ENCODE measurements at regions not wholly inside any gene's neighbourhood (a gene's known extent, or its start where the extent isn't known, plus 50 kb on each side); places are given as distances from the start of the nearest gene placed in this dataset.
"Not testable (repeated sequence)": the region's sequence is repeated elsewhere in the genome, so short reads cannot be mapped to it uniquely, and the experiment has no call there.

- CTCF ChIA-PET; intact Hi-C loops (cut with micrococcal nuclease; ENCODE audit: unreplicated experiment); H3K27me3 Mint-ChIP-seq (ENCODE audit: insufficient read depth, unreplicated experiment); H3K9me3 Mint-ChIP-seq (ENCODE audit: unreplicated experiment); H3K27me3 ChIP-seq (replicated peaks; ENCODE audit: control insufficient read depth, insufficient read depth, low read length); H3K9me3 ChIP-seq; H3K4me3 Mint-ChIP-seq (ENCODE audit: unreplicated experiment); H3K36me3 ChIP-seq (ENCODE audit: control insufficient read depth, insufficient read depth, low read length); H3K4me1 ChIP-seq; BruUV-seq (replicated peaks); H3K4me3 ChIP-seq (ENCODE audit: low read depth, low read length); DNase-seq; H3K36me3 Mint-ChIP-seq (ENCODE audit: insufficient read depth, unreplicated experiment); H3K4me1 Mint-ChIP-seq (ENCODE audit: low read depth, unreplicated experiment); POLR2A ChIA-PET; H3K27ac Mint-ChIP-seq (ENCODE audit: unreplicated experiment): not testable (repeated sequence)
Measured at GRCh38 chr16:22586732-22587131, 76.0 kb downstream of the NPIPB5 start.

DNA sequence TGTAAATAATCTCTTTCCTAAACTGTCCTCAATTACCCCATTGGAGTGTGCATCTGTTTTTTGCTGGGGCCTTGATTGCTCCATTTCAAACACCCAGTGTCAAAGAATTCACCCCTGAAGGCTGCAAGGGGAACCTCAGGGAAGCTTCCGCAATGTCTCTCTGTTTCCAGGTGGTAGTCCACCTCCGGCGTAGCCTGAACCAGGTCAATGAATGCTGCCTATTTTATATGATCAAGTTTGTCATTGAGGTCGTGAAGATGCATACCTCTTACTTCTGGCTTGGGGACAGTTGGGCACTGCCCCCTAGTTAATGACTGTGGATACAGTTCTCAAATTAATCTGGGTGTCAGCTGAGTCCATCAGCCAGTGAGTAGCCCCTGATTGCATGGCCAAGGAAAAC is 79.1 kb downstream of the NPIPB5 start:
- H3K36me3 Mint-ChIP-seq (ENCODE audit: insufficient read depth, unreplicated experiment); BruUV-seq (replicated peaks); H3K9me3 Mint-ChIP-seq (ENCODE audit: unreplicated experiment); intact Hi-C loops (cut with micrococcal nuclease; ENCODE audit: unreplicated experiment); H3K4me3 Mint-ChIP-seq (ENCODE audit: unreplicated experiment); POLR2A ChIA-PET; H3K27me3 ChIP-seq (replicated peaks; ENCODE audit: control insufficient read depth, insufficient read depth, low read length); H3K4me1 Mint-ChIP-seq (ENCODE audit: low read depth, unreplicated experiment); H3K36me3 ChIP-seq (ENCODE audit: control insufficient read depth, insufficient read depth, low read length); H3K27me3 Mint-ChIP-seq (ENCODE audit: insufficient read depth, unreplicated experiment); H3K9me3 ChIP-seq; DNase-seq; H3K4me3 ChIP-seq (ENCODE audit: low read depth, low read length); H3K4me1 ChIP-seq; CTCF ChIA-PET; H3K27ac Mint-ChIP-seq (ENCODE audit: unreplicated experiment): not testable (repeated sequence)

DNA sequence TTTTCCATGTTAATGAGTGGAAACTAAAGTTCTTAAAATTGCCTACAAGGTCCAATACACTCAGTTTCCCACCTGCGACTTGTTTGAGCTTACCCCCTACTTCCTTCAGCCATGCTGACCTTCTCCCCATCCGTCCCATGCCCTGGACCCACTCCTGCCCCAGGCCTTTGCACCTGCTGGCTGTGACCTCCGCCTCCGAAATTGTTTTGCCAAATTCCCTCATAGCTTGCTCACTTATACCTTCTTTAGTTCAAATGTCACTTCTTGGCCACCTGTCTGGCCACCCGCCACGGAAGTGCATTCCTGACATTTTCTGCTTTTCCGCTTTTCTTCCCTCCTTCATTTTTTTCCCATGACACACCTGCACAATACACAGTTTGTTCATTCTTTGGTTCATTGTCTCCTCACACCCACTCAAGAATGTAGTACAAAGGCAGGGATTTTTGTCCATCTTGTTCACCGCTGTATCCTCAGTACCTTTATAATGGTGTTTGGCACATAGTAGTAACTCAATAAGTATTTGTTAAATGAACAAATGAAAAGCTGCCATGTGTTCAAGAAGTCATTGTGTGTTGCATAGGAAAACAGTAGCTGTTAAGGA is 85.9 kb downstream of the NPIPB5 start:
- not testable (repeated sequence) for H3K27me3 Mint-ChIP-seq (ENCODE audit: insufficient read depth, unreplicated experiment); H3K4me3 ChIP-seq (ENCODE audit: low read depth, low read length); BruUV-seq (replicated peaks)

DNA sequence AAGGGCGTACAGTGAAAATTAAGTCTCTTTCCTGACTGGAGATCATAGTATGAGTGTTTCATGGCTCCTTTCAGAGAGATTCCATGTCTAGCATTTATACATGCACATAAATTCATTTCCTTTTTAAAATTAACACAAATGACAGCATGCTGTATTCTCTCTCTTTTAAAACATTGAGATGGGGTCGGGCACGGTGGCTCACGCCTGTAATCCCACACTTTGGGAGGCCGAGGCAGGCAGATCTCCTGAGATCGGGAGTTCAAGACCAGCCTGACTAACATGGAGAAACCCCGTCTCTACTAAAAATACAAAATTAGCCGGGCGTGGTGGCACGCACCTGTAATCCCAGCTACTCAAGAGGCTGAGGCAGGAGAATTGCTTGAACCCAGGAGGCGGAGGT is 93.1 kb downstream of the NPIPB5 start:
- POLR2A ChIA-PET; H3K27ac Mint-ChIP-seq (ENCODE audit: unreplicated experiment): not testable (repeated sequence)

More for the DNA sequence above, 85.9 kb downstream of the NPIPB5 start:
- H3K9me3 ChIP-seq; H3K9me3 Mint-ChIP-seq (ENCODE audit: unreplicated experiment); H3K27ac Mint-ChIP-seq (ENCODE audit: unreplicated experiment); H3K27me3 ChIP-seq (replicated peaks; ENCODE audit: control insufficient read depth, insufficient read depth, low read length); H3K4me1 Mint-ChIP-seq (ENCODE audit: low read depth, unreplicated experiment); H3K36me3 ChIP-seq (ENCODE audit: control insufficient read depth, insufficient read depth, low read length); H3K4me3 Mint-ChIP-seq (ENCODE audit: unreplicated experiment); DNase-seq; intact Hi-C loops (cut with micrococcal nuclease; ENCODE audit: unreplicated experiment); H3K36me3 Mint-ChIP-seq (ENCODE audit: insufficient read depth, unreplicated experiment); CTCF ChIA-PET; H3K4me1 ChIP-seq; POLR2A ChIA-PET: not testable (repeated sequence)

GRCh38 chr16:22606619-22607018 is 95.9 kb downstream of the NPIPB5 start:
- H3K36me3 ChIP-seq (ENCODE audit: control insufficient read depth, insufficient read depth, low read length); POLR2A ChIA-PET; H3K4me1 ChIP-seq; H3K4me3 Mint-ChIP-seq (ENCODE audit: unreplicated experiment); H3K27me3 Mint-ChIP-seq (ENCODE audit: insufficient read depth, unreplicated experiment); H3K4me1 Mint-ChIP-seq (ENCODE audit: low read depth, unreplicated experiment); H3K4me3 ChIP-seq (ENCODE audit: low read depth, low read length); intact Hi-C loops (cut with micrococcal nuclease; ENCODE audit: unreplicated experiment); CTCF ChIA-PET; H3K27me3 ChIP-seq (replicated peaks; ENCODE audit: control insufficient read depth, insufficient read depth, low read length); DNase-seq; H3K36me3 Mint-ChIP-seq (ENCODE audit: insufficient read depth, unreplicated experiment); H3K9me3 ChIP-seq; H3K9me3 Mint-ChIP-seq (ENCODE audit: unreplicated experiment); BruUV-seq (replicated peaks); H3K27ac Mint-ChIP-seq (ENCODE audit: unreplicated experiment): not testable (repeated sequence)

More for the DNA sequence above, 93.1 kb downstream of the NPIPB5 start:
- H3K9me3 ChIP-seq; H3K4me1 Mint-ChIP-seq (ENCODE audit: low read depth, unreplicated experiment); H3K36me3 ChIP-seq (ENCODE audit: control insufficient read depth, insufficient read depth, low read length); H3K27me3 ChIP-seq (replicated peaks; ENCODE audit: control insufficient read depth, insufficient read depth, low read length); CTCF ChIA-PET; H3K4me1 ChIP-seq; H3K4me3 Mint-ChIP-seq (ENCODE audit: unreplicated experiment); H3K9me3 Mint-ChIP-seq (ENCODE audit: unreplicated experiment); DNase-seq; intact Hi-C loops (cut with micrococcal nuclease; ENCODE audit: unreplicated experiment); H3K27me3 Mint-ChIP-seq (ENCODE audit: insufficient read depth, unreplicated experiment); BruUV-seq (replicated peaks); H3K4me3 ChIP-seq (ENCODE audit: low read depth, low read length); H3K36me3 Mint-ChIP-seq (ENCODE audit: insufficient read depth, unreplicated experiment): not testable (repeated sequence)

- intact Hi-C loops (cut with micrococcal nuclease; ENCODE audit: unreplicated experiment); DNase-seq; H3K27me3 ChIP-seq (replicated peaks; ENCODE audit: control insufficient read depth, insufficient read depth, low read length); H3K4me3 ChIP-seq (ENCODE audit: low read depth, low read length); POLR2A ChIA-PET; H3K4me3 Mint-ChIP-seq (ENCODE audit: unreplicated experiment); H3K4me1 ChIP-seq; H3K27me3 Mint-ChIP-seq (ENCODE audit: insufficient read depth, unreplicated experiment); H3K9me3 ChIP-seq; H3K9me3 Mint-ChIP-seq (ENCODE audit: unreplicated experiment); H3K36me3 Mint-ChIP-seq (ENCODE audit: insufficient read depth, unreplicated experiment); H3K27ac Mint-ChIP-seq (ENCODE audit: unreplicated experiment); BruUV-seq (replicated peaks); H3K36me3 ChIP-seq (ENCODE audit: control insufficient read depth, insufficient read depth, low read length); H3K4me1 Mint-ChIP-seq (ENCODE audit: low read depth, unreplicated experiment); CTCF ChIA-PET: not testable (repeated sequence)
Measured at GRCh38 chr16:22609798-22610197, 99.1 kb downstream of the NPIPB5 start.

- not testable (repeated sequence) for BruUV-seq (replicated peaks); H3K36me3 Mint-ChIP-seq (ENCODE audit: insufficient read depth, unreplicated experiment)
Measured at GRCh38 chr16:22611128-22611527, 100.4 kb downstream of the NPIPB5 start.

More at GRCh38 chr16:22611128-22611527, 100.4 kb downstream of the NPIPB5 start:
- H3K4me1 ChIP-seq = peaks cover 12% of the 10 kb centered on the region
- POLR2A ChIA-PET; DNase-seq; H3K36me3 ChIP-seq (ENCODE audit: control insufficient read depth, insufficient read depth, low read length); intact Hi-C loops (cut with micrococcal nuclease; ENCODE audit: unreplicated experiment); H3K4me3 ChIP-seq (ENCODE audit: low read depth, low read length); H3K9me3 Mint-ChIP-seq (ENCODE audit: unreplicated experiment); H3K27me3 Mint-ChIP-seq (ENCODE audit: insufficient read depth, unreplicated experiment); H3K9me3 ChIP-seq; H3K27ac Mint-ChIP-seq (ENCODE audit: unreplicated experiment); H3K4me3 Mint-ChIP-seq (ENCODE audit: unreplicated experiment); H3K27me3 ChIP-seq (replicated peaks; ENCODE audit: control insufficient read depth, insufficient read depth, low read length); CTCF ChIA-PET: not testable (repeated sequence)
- peaks cover 10% of the 10 kb centered on the region for H3K4me1 Mint-ChIP-seq (ENCODE audit: low read depth, unreplicated experiment)

Data from Caco-2 (cell line).